C1 segment of cervical spinal cord (tissue), 14 donors: ENCODE measurements at regions not wholly inside any gene's neighbourhood (a gene's known extent, or its start where the extent isn't known, plus 50 kb on each side); places are given as distances from the start of the nearest gene placed in this dataset.
"Not testable (repeated sequence)": the region's sequence is repeated elsewhere in the genome, so short reads cannot be mapped to it uniquely, and the experiment has no call there.

Experiments
- DNase-seq, 14 donors: peaks; one replicate each; lab custom pipeline; 2025; lab: John Stamatoyannopoulos, UW

GRCh38 chr4:29243851-29244250 lies 1476.3 kb upstream of the PCDH7 start:
- no peak for DNase-seq

- DNase-seq, result no peak
These were observed 1460.6 kb upstream of the PCDH7 start for GRCh38 chr4:29259556-29259955.

- DNase-seq, result no peak
These were observed 1457.2 kb upstream of the PCDH7 start for GRCh38 chr4:29262986-29263385.

GRCh38 chr4:29276150-29276549 lies 1444.0 kb upstream of the PCDH7 start:
- DNase-seq, result no peak

- no peak for DNase-seq
These were observed 1442.8 kb upstream of the PCDH7 start for GRCh38 chr4:29277381-29277780.

GRCh38 chr4:29278585-29278984 lies 1441.6 kb upstream of the PCDH7 start:
- DNase-seq, result no peak

- no peak for DNase-seq
These were observed 1431.1 kb upstream of the PCDH7 start for GRCh38 chr4:29289118-29289517.

GRCh38 chr4:29295280-29295679 lies 1424.9 kb upstream of the PCDH7 start:
- no peak for DNase-seq

GRCh38 chr4:29304595-29304994 lies 1415.6 kb upstream of the PCDH7 start:
- DNase-seq, result no peak

GRCh38 chr4:29307256-29307655 lies 1412.9 kb upstream of the PCDH7 start:
- no peak for DNase-seq

GRCh38 chr4:29307755-29308154 lies 1412.4 kb upstream of the PCDH7 start:
- DNase-seq, result no peak

GRCh38 chr4:29309050-29309449 lies 1411.1 kb upstream of the PCDH7 start:
- DNase-seq, result no peak

- DNase-seq, result no peak
These were observed 1409.9 kb upstream of the PCDH7 start for GRCh38 chr4:29310252-29310651.

GRCh38 chr4:29311247-29311646 lies 1408.9 kb upstream of the PCDH7 start:
- no peak for DNase-seq

- no peak for DNase-seq
These were observed 1400.4 kb upstream of the PCDH7 start for GRCh38 chr4:29319663-29320340.

GRCh38 chr4:29320947-29321620 lies 1399.1 kb upstream of the PCDH7 start:
- no peak for DNase-seq

GRCh38 chr4:29326004-29326403 lies 1394.2 kb upstream of the PCDH7 start:
- DNase-seq, result no peak

- DNase-seq, result no peak
These were observed 1393.4 kb upstream of the PCDH7 start for GRCh38 chr4:29326816-29327215.

GRCh38 chr4:29336861-29337260 lies 1383.3 kb upstream of the PCDH7 start:
- no peak for DNase-seq

GRCh38 chr4:29372971-29373370 lies 1347.2 kb upstream of the PCDH7 start:
- DNase-seq, result no peak

GRCh38 chr4:29375716-29376115 lies 1344.5 kb upstream of the PCDH7 start:
- DNase-seq, result no peak

- DNase-seq, result not testable (repeated sequence)
These were observed 1341.9 kb upstream of the PCDH7 start for GRCh38 chr4:29378237-29378636.

GRCh38 chr4:29390921-29391320 lies 1329.2 kb upstream of the PCDH7 start:
- DNase-seq, result no peak

GRCh38 chr4:29405116-29405515 lies 1315.1 kb upstream of the PCDH7 start:
- DNase-seq, result no peak
